GM12878 (cell line): ENCODE measurements at regions not wholly inside any gene's neighbourhood (a gene's known extent, or its start where the extent isn't known, plus 50 kb on each side); places are given as distances from the start of the nearest gene placed in this dataset.

Source experiments
- ATAC-seq: fragments of 200-7000 bp; cut with Tn5 transposase; 3 replicates; pipeline ENCODE4 v1.9.1; 2020; ENCODE audit warnings: mild to moderate bottlenecking, moderate library complexity
- BruUV-seq: library from RNA; stranded (reverse); fragments of 400-500 nt; replicated peaks from 2 replicates; lab custom pipeline; 2021; lab: Mats Ljungman, UMichigan
- CTCF ChIA-PET: fragments of 300-600 bp; sonication (Branson Sonifier 250); formaldehyde crosslinking; extraction: SDS; loops from one replicate; lab custom pipeline; 2021; ENCODE audit warnings: inconsistent platforms; lab: Yijun Ruan, JAX
- POLR2A ChIA-PET: fragments of 350-600 bp; formaldehyde crosslinking; extraction: SDS; loops from one replicate; lab custom pipeline; 2021; ENCODE audit warnings: inconsistent platforms; lab: Charles Lee
- RAD21 ChIA-PET: fragments of 300-600 bp; sonication (Branson Sonifier 250); formaldehyde crosslinking; loops from one replicate; lab custom pipeline; 2023; ENCODE audit warnings: antibody characterized with exemption; ENCODE audit not compliant: unreplicated experiment; lab: Charles Lee
- SMC1A ChIA-PET: fragments of 300-600 bp; sonication (Branson Sonifier 250); formaldehyde crosslinking; loops from one replicate; lab custom pipeline; 2023; ENCODE audit not compliant: unreplicated experiment, uncharacterized antibody; lab: Charles Lee
- DNase-seq: peaks from one replicate; pipeline ENCODE4 v3.0.0-alpha.2; 2011; ENCODE audit warnings: low read depth, low spot score
- FAIRE-seq: peaks from 3 replicates; lab custom pipeline; 2011; peaks lifted over from hg19 to GRCh38; lab: Jason Lieb, UNC
- H2AFZ ChIP-seq: 2 replicates; pipeline ENCODE4 v1.6.0; 2011; ENCODE audit warnings: low read depth, low read length, control low read depth; ENCODE audit not compliant: control insufficient read depth
- H3K27ac ChIP-seq: 2 replicates; pipeline ENCODE4 v1.5.1; 2011; ENCODE audit warnings: control low read depth; ENCODE audit not compliant: control insufficient read depth, insufficient read depth
- H3K27me3 ChIP-seq, 2 experiments: replicated peaks in 1 of 2; 2 replicates each; pipeline versions ENCODE4 v1.6.0 to v1.6.1; 2011; ENCODE audit warnings: low read length in 1 of 2; ENCODE audit not compliant: control insufficient read depth in 2 of 2, insufficient read depth in 2 of 2
- H3K36me3 ChIP-seq, 2 experiments: 2 replicates each; pipeline ENCODE4 v1.5.1; 2011; ENCODE audit warnings: low read length in 1 of 2; ENCODE audit not compliant: control insufficient read depth in 2 of 2, insufficient read depth in 2 of 2
- H3K4me1 ChIP-seq: 2 replicates; pipeline ENCODE4 v1.6.1; 2011; ENCODE audit warnings: mild to moderate bottlenecking, low read length, moderate library complexity, mixed read lengths; ENCODE audit not compliant: control insufficient read depth, insufficient read depth
- H3K4me2 ChIP-seq: 2 replicates; pipeline ENCODE4 v1.6.0; 2011; ENCODE audit warnings: control low read depth; ENCODE audit not compliant: control insufficient read depth, insufficient read depth
- H3K4me3 ChIP-seq: fragments of 200-600 bp; sonication (generic); 2 replicates; pipeline ENCODE4 v1.5.1; 2016
- H3K79me2 ChIP-seq: 2 replicates; pipeline ENCODE4 v1.6.0; 2011; ENCODE audit warnings: low read length; ENCODE audit not compliant: control insufficient read depth, insufficient read depth
- H3K9ac ChIP-seq: 2 replicates; pipeline ENCODE4 v1.8.0; 2011; ENCODE audit warnings: low read length, control low read depth, mixed read lengths; ENCODE audit not compliant: control insufficient read depth, insufficient read depth
- H3K9me3 ChIP-seq: replicated peaks from 3 replicates; pipeline ENCODE4 v1.5.1; 2011; ENCODE audit warnings: mild to moderate bottlenecking, low read length; ENCODE audit not compliant: control insufficient read depth, insufficient read depth
- H4K20me1 ChIP-seq: 2 replicates; pipeline ENCODE4 v1.6.0; 2011; ENCODE audit not compliant: control insufficient read depth, insufficient read depth
- BACH1 ChIP-seq: fragments of 450-650 bp; IDR thresholded peaks from 2 replicates; pipeline ENCODE4 v1.6.1; 2017; ENCODE audit warnings: mild to moderate bottlenecking, borderline replicate concordance
- BCL11A ChIP-seq: IDR thresholded peaks from 2 replicates; pipeline ENCODE4 v1.6.1; 2011; ENCODE audit warnings: low read depth, low read length
- BHLHE40 ChIP-seq, 2 experiments: fragments of 450-650 bp in 1 of 2; IDR thresholded peaks; 2 replicates each; pipeline ENCODE4 v1.6.1; 2011 to 2017; ENCODE audit warnings: low read depth in 2 of 2, borderline replicate concordance in 1 of 2, improper control_type of control experiment in 1 of 2, low read length in 1 of 2, mild to moderate bottlenecking in 1 of 2
- FOXK2 ChIP-seq: fragments of 450-650 bp; IDR thresholded peaks from 2 replicates; pipeline ENCODE4 v1.6.1; 2017; ENCODE audit warnings: mild to moderate bottlenecking, moderate library complexity
- GABPA ChIP-seq: IDR thresholded peaks from 2 replicates; pipeline ENCODE4 v1.6.1; 2014; ENCODE audit warnings: antibody characterized with exemption, low read depth, mild to moderate bottlenecking, inconsistent platforms
- HDGF ChIP-seq: fragments of 450-650 bp; IDR thresholded peaks from 2 replicates; pipeline ENCODE4 v1.6.1; 2016; ENCODE audit warnings: antibody characterized with exemption
- JUNB ChIP-seq: IDR thresholded peaks from 2 replicates; pipeline ENCODE4 v1.6.1; 2016; ENCODE audit warnings: antibody characterized with exemption, mild to moderate bottlenecking
- MTA2 ChIP-seq: fragments of 450-650 bp; IDR thresholded peaks from 2 replicates; pipeline ENCODE4 v1.6.1; 2016; ENCODE audit warnings: low read depth, mild to moderate bottlenecking, moderate library complexity
- MTA3 ChIP-seq: IDR thresholded peaks from 2 replicates; pipeline ENCODE4 v1.6.1; 2012; ENCODE audit warnings: low read length, inconsistent platforms, borderline replicate concordance
- POLR2A ChIP-seq: IDR thresholded peaks from 2 replicates; pipeline ENCODE4 v1.6.1; 2011; ENCODE audit warnings: low read depth, mild to moderate bottlenecking, low read length
- RAD21 ChIP-seq: IDR thresholded peaks from 2 replicates; pipeline ENCODE4 v1.6.1; 2011; ENCODE audit warnings: mild to moderate bottlenecking, low read depth, low read length, moderate library complexity; ENCODE audit not compliant: insufficient read depth
- RELA ChIP-seq: fragments of 450-650 bp; IDR thresholded peaks from 2 replicates; pipeline ENCODE4 v1.8.0; 2014; ENCODE audit warnings: borderline replicate concordance; ENCODE audit not compliant: partially characterized antibody
- SMAD1 ChIP-seq: fragments of 450-650 bp; IDR thresholded peaks from 2 replicates; pipeline ENCODE4 v1.6.1; 2018; ENCODE audit warnings: mild to moderate bottlenecking, low read depth; ENCODE audit not compliant: partially characterized antibody
- TCF7 ChIP-seq: IDR thresholded peaks from 2 replicates; pipeline ENCODE4 v1.6.1; 2014; ENCODE audit warnings: antibody characterized with exemption, borderline replicate concordance
- YBX1 ChIP-seq: fragments of 450-650 bp; IDR thresholded peaks from 2 replicates; pipeline ENCODE4 v1.6.1; 2016; ENCODE audit warnings: antibody characterized with exemption
- ZNF207 ChIP-seq: fragments of 450-650 bp; IDR thresholded peaks from 2 replicates; pipeline ENCODE4 v1.6.1; 2014; ENCODE audit warnings: antibody characterized with exemption, mild to moderate bottlenecking, borderline replicate concordance
- WGBS: methylation state at CpG from one replicate; pipeline ENCODE4 v1.1.6; 2016; ENCODE audit warnings: low lambda C conversion rate; ENCODE audit not compliant: insufficient replicate concordance, insufficient coverage; ENCODE audit errors: missing lambda C conversion rate; 5-methylcytosine and 5-hydroxymethylcytosine counted together
- in situ Hi-C: fragments of 300-500 bp; cut with MboI; formaldehyde crosslinking; loops from 9 replicates; pipeline ENCODE4 v1.14.3; 2018; ENCODE audit warnings: mixed read lengths
- intact Hi-C: fragments of 100-400 bp; cut with micrococcal nuclease; formaldehyde crosslinking; loops from one replicate; pipeline ENCODE4 v1.14.2; 2022; ENCODE audit not compliant: unreplicated experiment
- TF ChIP-seq, protein P1 (sequence below): fragments of 450-650 bp; formaldehyde crosslinking; IDR thresholded peaks from 2 replicates; pipeline ENCODE4 v1.4.0; 2020; ENCODE audit warnings: mild to moderate bottlenecking, moderate library complexity

DNA sequence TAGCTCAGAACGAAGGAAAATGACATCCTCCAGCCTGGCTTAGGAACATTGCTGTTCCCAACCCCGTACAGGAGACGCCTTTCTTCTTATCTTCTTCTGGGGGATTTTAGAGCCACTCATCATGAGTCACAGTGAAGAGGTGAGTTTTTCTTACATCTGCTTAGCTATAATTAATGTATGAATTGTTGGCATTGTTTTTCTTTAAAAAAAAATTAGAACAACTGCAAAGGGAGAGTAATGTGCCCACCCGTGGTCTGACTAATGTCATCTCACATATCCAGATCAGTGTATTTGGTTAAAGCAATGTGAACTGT lies 310.6 kb upstream of the TSHZ3 start (continued):
- TF ChIP-seq YBX1 (no peak), MTA3 (no peak), BHLHE40 (IDR thresholded peaks at IDR 0.05; ENCODE audit: borderline replicate concordance in 1 of 2, low read depth in 2 of 2, low read length in 1 of 2) (no peak), BCL11A (no peak), TCF7 (no peak)

- ChIA-PET SMC1A (no interaction called here), RAD21 (no interaction called here), CTCF (no interaction called here), POLR2A (no interaction called here)
- Histone ChIP-seq H3K4me2 (no peak overlapping the region), H2AFZ (no peak overlapping the region), H3K9me3 (no peaks in the 10 kb centered on the region; the same call in 2 of the 3 replicates), H3K4me1 (no peaks in the 10 kb centered on the region), H3K9ac (no peak overlapping the region), H3K79me2 (no peaks in the 10 kb centered on the region), H3K27me3 (no peaks in the 10 kb centered on the region), H3K4me3 (no peak overlapping the region), H4K20me1 (no peaks in the 10 kb centered on the region), H3K36me3 (no peaks in the 10 kb centered on the region), H3K27ac (no peak overlapping the region)
- no TSS peak for BruUV-seq
- intact Hi-C loops (no loop called here), in situ Hi-C loops (no loop called here)
- no peak for FAIRE-seq
- ATAC-seq: no peak
- no peak for TF ChIP-seq BACH1
- TF ChIP-seq RELA: no peak
- no peak for TF ChIP-seq GABPA
- WGBS: 31% methylated on average over 7 of the region's 7 CpGs
- no peak for DNase-seq
These were observed 314.9 kb upstream of the TSHZ3 start for GRCh38 chr19:31664096-31664495.

- Histone ChIP-seq H3K27ac (no peak overlapping the region), H3K79me2 (no peaks in the 10 kb centered on the region), H3K4me1 (no peaks in the 10 kb centered on the region), H2AFZ (no peak overlapping the region), H3K9ac (no peak overlapping the region), H3K27me3 (no peaks in the 10 kb centered on the region), H3K36me3 (no peaks in the 10 kb centered on the region), H3K9me3 (no peaks in the 10 kb centered on the region; the same call in 2 of the 3 replicates), H4K20me1 (no peaks in the 10 kb centered on the region), H3K4me3 (no peak overlapping the region), H3K4me2 (no peak overlapping the region)
- no peak for ATAC-seq
- ChIA-PET SMC1A (no interaction called here), POLR2A (no interaction called here), CTCF (no interaction called here), RAD21 (no interaction called here)
- no peak for FAIRE-seq
- BruUV-seq: no TSS peak
- in situ Hi-C loops: no loop called here
- no peak for DNase-seq
- WGBS: 25% methylated on average over 6 of the region's 6 CpGs
- intact Hi-C loops: no loop called here
- TF ChIP-seq YBX1: no peak
- TF ChIP-seq FOXK2: no peak
- TF ChIP-seq RAD21: no peak
- no peak for TF ChIP-seq JUNB
- no peak for TF ChIP-seq SMAD1
- no peak for TF ChIP-seq MTA2
- no peak for TF ChIP-seq HDGF
- TF ChIP-seq, protein P1, sequence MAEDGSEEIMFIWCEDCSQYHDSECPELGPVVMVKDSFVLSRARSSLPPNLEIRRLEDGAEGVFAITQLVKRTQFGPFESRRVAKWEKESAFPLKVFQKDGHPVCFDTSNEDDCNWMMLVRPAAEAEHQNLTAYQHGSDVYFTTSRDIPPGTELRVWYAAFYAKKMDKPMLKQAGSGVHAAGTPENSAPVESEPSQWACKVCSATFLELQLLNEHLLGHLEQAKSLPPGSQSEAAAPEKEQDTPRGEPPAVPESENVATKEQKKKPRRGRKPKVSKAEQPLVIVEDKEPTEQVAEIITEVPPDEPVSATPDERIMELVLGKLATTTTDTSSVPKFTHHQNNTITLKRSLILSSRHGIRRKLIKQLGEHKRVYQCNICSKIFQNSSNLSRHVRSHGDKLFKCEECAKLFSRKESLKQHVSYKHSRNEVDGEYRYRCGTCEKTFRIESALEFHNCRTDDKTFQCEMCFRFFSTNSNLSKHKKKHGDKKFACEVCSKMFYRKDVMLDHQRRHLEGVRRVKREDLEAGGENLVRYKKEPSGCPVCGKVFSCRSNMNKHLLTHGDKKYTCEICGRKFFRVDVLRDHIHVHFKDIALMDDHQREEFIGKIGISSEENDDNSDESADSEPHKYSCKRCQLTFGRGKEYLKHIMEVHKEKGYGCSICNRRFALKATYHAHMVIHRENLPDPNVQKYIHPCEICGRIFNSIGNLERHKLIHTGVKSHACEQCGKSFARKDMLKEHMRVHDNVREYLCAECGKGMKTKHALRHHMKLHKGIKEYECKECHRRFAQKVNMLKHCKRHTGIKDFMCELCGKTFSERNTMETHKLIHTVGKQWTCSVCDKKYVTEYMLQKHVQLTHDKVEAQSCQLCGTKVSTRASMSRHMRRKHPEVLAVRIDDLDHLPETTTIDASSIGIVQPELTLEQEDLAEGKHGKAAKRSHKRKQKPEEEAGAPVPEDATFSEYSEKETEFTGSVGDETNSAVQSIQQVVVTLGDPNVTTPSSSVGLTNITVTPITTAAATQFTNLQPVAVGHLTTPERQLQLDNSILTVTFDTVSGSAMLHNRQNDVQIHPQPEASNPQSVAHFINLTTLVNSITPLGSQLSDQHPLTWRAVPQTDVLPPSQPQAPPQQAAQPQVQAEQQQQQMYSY: no peak
- no peak for TF ChIP-seq ZNF207
- no peak for TF ChIP-seq POLR2A
These were observed 315.8 kb upstream of the TSHZ3 start for GRCh38 chr19:31664997-31665396.
